A673 (cell line): ENCODE measurements at regions not wholly inside any gene's neighbourhood (a gene's known extent, or its start where the extent isn't known, plus 50 kb on each side); places are given as distances from the start of the nearest gene placed in this dataset.

ENCODE experiments used
- BruUV-seq: library from RNA; stranded (reverse); fragments of 400-500 nt; replicated peaks from 2 replicates; lab custom pipeline; 2021; lab: Mats Ljungman, UMichigan
- CTCF ChIA-PET: fragments of 300-600 bp; sonication (Branson Sonifier 250); formaldehyde crosslinking; loops from one replicate; lab custom pipeline; 2022; ENCODE audit warnings: antibody characterized with exemption; lab: Charles Lee
- POLR2A ChIA-PET: fragments of 300-600 bp; sonication (Branson Sonifier 250); formaldehyde crosslinking; loops from one replicate; lab custom pipeline; 2022; ENCODE audit warnings: antibody characterized with exemption; ENCODE audit not compliant: low non-redundant PET; lab: Charles Lee
- DNase-seq: peaks from one replicate; pipeline ENCODE4 v3.0.0-alpha.2; 2015; ENCODE audit warnings: low spot score
- H3K27ac ChIP-seq: fragments of 200-600 bp; sonication (generic); 2 replicates; pipeline ENCODE4 v1.5.1; 2016; ENCODE audit warnings: mixed run types, low read depth, mild to moderate bottlenecking, mixed read lengths, antibody characterized with exemption, low read length; ENCODE audit not compliant: poor library complexity, severe bottlenecking
- H3K27me3 ChIP-seq: fragments of 200-600 bp; sonication (generic); replicated peaks from 2 replicates; pipeline ENCODE4 v1.6.1; 2017; ENCODE audit warnings: mixed run types, low read depth, mild to moderate bottlenecking, mixed read lengths, antibody characterized with exemption, low read length; ENCODE audit not compliant: insufficient read depth, poor library complexity
- H3K36me3 ChIP-seq: fragments of 200-600 bp; sonication (generic); 2 replicates; pipeline ENCODE4 v1.6.1; 2016; ENCODE audit warnings: mixed run types, mild to moderate bottlenecking, mixed read lengths, antibody characterized with exemption, low read length; ENCODE audit not compliant: insufficient read depth, poor library complexity, severe bottlenecking
- H3K4me1 ChIP-seq: fragments of 200-600 bp; sonication (generic); 2 replicates; pipeline ENCODE4 v1.6.1; 2017; ENCODE audit warnings: mixed run types, mild to moderate bottlenecking, mixed read lengths, antibody characterized with exemption, low read length; ENCODE audit not compliant: insufficient read depth, poor library complexity, severe bottlenecking
- H3K4me3 ChIP-seq: fragments of 200-600 bp; sonication (generic); 2 replicates; pipeline ENCODE4 v1.5.1; 2016; ENCODE audit warnings: low read depth, mixed run types, mild to moderate bottlenecking, mixed read lengths, low read length; ENCODE audit not compliant: poor library complexity, severe bottlenecking
- H3K9me3 ChIP-seq: fragments of 200-600 bp; sonication (generic); 2 replicates; pipeline ENCODE4 v1.6.1; 2016; ENCODE audit warnings: mixed run types, low read depth, mild to moderate bottlenecking, mixed read lengths, antibody characterized with exemption, low read length; ENCODE audit not compliant: poor library complexity, severe bottlenecking
- CTCF ChIP-seq: fragments of 300-800, 200-600 bp; sonication (generic); conservative IDR thresholded peaks from 2 replicates; pipeline ENCODE4 v1.5.1; 2017; ENCODE audit warnings: low read depth, mild to moderate bottlenecking, antibody characterized with exemption, low read length, moderate library complexity, mixed read lengths
- EZH2 ChIP-seq: fragments of 200-600 bp; sonication (generic); IDR thresholded peaks from 2 replicates; pipeline ENCODE4 v1.6.1; 2017; ENCODE audit warnings: borderline replicate concordance, low read depth, mild to moderate bottlenecking, mixed read lengths, antibody characterized with exemption, low read length; ENCODE audit not compliant: poor library complexity, severe bottlenecking
- intact Hi-C: fragments of 100-400 bp; cut with micrococcal nuclease; formaldehyde crosslinking; loops from one replicate; pipeline ENCODE4 v1.10.0; 2022; ENCODE audit not compliant: unreplicated experiment

- H3K4me3 ChIP-seq = no peak overlapping the region
- BruUV-seq = no TSS peak
- TF ChIP-seq CTCF (no peak), EZH2 (no peak)
- no peaks in the 10 kb centered on the region for H3K36me3 ChIP-seq
- H3K27ac ChIP-seq = no peak overlapping the region
- no peaks in the 10 kb centered on the region for H3K27me3 ChIP-seq
- H3K4me1 ChIP-seq = no peaks in the 10 kb centered on the region
- intact Hi-C loops = no loop called here
- peaks cover 5% of the 10 kb centered on the region for H3K9me3 ChIP-seq
- ChIA-PET POLR2A (no interaction called here), CTCF (no interaction called here)
- no peak for DNase-seq
These were observed 1217.4 kb upstream of the FLRT2 start for GRCh38 chr14:84312551-84312950.

- no peak for TF ChIP-seq EZH2
- TF ChIP-seq CTCF = no peak
- no peaks in the 10 kb centered on the region for H3K9me3 ChIP-seq
- H3K4me1 ChIP-seq = peaks cover 14% of the 10 kb centered on the region
- no TSS peak for BruUV-seq
- DNase-seq = peak; percentile 27
- POLR2A ChIA-PET = no interaction called here
- CTCF ChIA-PET = no interaction called here
- H3K27ac ChIP-seq = peak overlapping the region; percentile 6
- no peak overlapping the region for H3K4me3 ChIP-seq
- intact Hi-C loops = loop anchor here (10.0 kb wide), 1 partner anchor 299 kb away; no protein-coding TSS in a partner anchor
- H3K27me3 ChIP-seq = no peaks in the 10 kb centered on the region
- H3K36me3 ChIP-seq = no peaks in the 10 kb centered on the region
These were observed 1206.5 kb upstream of the FLRT2 start for GRCh38 chr14:84323450-84323849.

GRCh38 chr14:84323978-84324377, 1206.0 kb upstream of the FLRT2 start:
- H3K9me3 ChIP-seq = no peaks in the 10 kb centered on the region
- ChIA-PET POLR2A (no interaction called here), CTCF (no interaction called here)
- no TSS peak for BruUV-seq
- peak overlapping the region; percentile 6 for H3K27ac ChIP-seq
- intact Hi-C loops = loop anchor here (10.0 kb wide), 1 partner anchor 299 kb away; no protein-coding TSS in a partner anchor
- H3K27me3 ChIP-seq = no peaks in the 10 kb centered on the region
- TF ChIP-seq CTCF (no peak), EZH2 (no peak)
- no peak overlapping the region for H3K4me3 ChIP-seq
- DNase-seq = peak; percentile 67
- no peaks in the 10 kb centered on the region for H3K36me3 ChIP-seq
- peaks cover 14% of the 10 kb centered on the region for H3K4me1 ChIP-seq
